ENCODE measurements at regions not wholly inside any gene's neighbourhood (a gene's known extent, or its start where the extent isn't known, plus 50 kb on each side); places are given as distances from the start of the nearest gene placed in this dataset.

- TF ChIP-seq ZBTB34 (CRISPR knock-in tag; IDR thresholded peaks at IDR 0.05): no peak
- TF ChIP-seq POLR2B (IDR thresholded peaks at IDR 0.05; ENCODE audit: low read depth, partially characterized antibody): no peak
Measured at GRCh38 chr3:24645047-24645446, 150.4 kb upstream of the THRB start (continued).

- Histone ChIP-seq H3K79me2 (ENCODE audit: control insufficient read depth, insufficient read depth, low read length) (no peaks in the 10 kb centered on the region), H3K9ac (ENCODE audit: insufficient read depth in 1 of 2, low read depth in 2 of 2, low read length in 2 of 2) (no peak overlapping the region), H4K20me1 (replicated peaks; ENCODE audit: control insufficient read depth, insufficient read depth, low read length) (no peaks in the 10 kb centered on the region), H3K36me3 (ENCODE audit: control insufficient read depth, insufficient read depth, low read length) (no peaks in the 10 kb centered on the region), H3K27ac (ENCODE audit: extremely low read depth, low read depth, low read length) (no peak overlapping the region), H3K4me3 (no peak overlapping the region), H3K9me1 (ENCODE audit: control insufficient read depth, insufficient read depth, low read length) (no peaks in the 10 kb centered on the region), H2AFZ (ENCODE audit: low read depth, low read length) (no peak overlapping the region), H3K4me1 (replicated peaks in 1 of 2; ENCODE audit: control insufficient read depth in 2 of 2, insufficient read depth in 2 of 2, low read length in 2 of 2) (peaks cover 0 to 4% of the 10 kb centered on the region in 2 experiments; a peak in 1 of 5 replicates), H3K27me3 (ENCODE audit: control insufficient read depth in 2 of 2, insufficient read depth in 2 of 2, low read length in 2 of 2) (0 out of 5 replicates have a peak, but pooled peaks cover 0 to 7% of the 10 kb centered on the region in 2 experiments), H3K9me3 (replicated peaks; ENCODE audit: control insufficient read depth, insufficient read depth, low read depth, low read length) (no peaks in the 10 kb centered on the region), H3K4me2 (ENCODE audit: insufficient read depth, low read length) (no peak overlapping the region)
- TF ChIP-seq ETV5 (CRISPR knock-in tag; IDR thresholded peaks at IDR 0.05; ENCODE audit: low read depth) (no peak), NFE2 (IDR thresholded peaks at IDR 0.05; ENCODE audit: low read depth) (no peak), TGIF2 (CRISPR knock-in tag; IDR thresholded peaks at IDR 0.05) (no peak), FIP1L1 (IDR thresholded peaks at IDR 0.05; ENCODE audit: low read depth, low read length, poor library complexity, severe bottlenecking) (no peak), XRCC4 (IDR thresholded peaks at IDR 0.05; ENCODE audit: extremely low read depth, insufficient read depth, insufficient read length) (no peak), BCOR (IDR thresholded peaks at IDR 0.05) (no peak), RAD21 (CRISPR knock-in tag; conservative IDR thresholded peaks at IDR 0.05 in 1 of 2, IDR thresholded peaks at IDR 0.05 in 1 of 2) (no peak), HDAC2 (IDR thresholded peaks at IDR 0.05) (no peak), NFATC3 (IDR thresholded peaks at IDR 0.05) (no peak), CBX8 (IDR thresholded peaks at IDR 0.05; ENCODE audit: borderline replicate concordance, extremely low read depth, low read depth, low read length, poor library complexity, severe bottlenecking) (no peak), ZNF740 (CRISPR knock-in tag; IDR thresholded peaks at IDR 0.05) (no peak), ZNF740 (tag; IDR thresholded peaks at IDR 0.05) (no peak), GTF2F1 (IDR thresholded peaks at IDR 0.05; ENCODE audit: low read depth, low read length) (no peak), ZNF41 (CRISPR knock-in tag; conservative IDR thresholded peaks at IDR 0.05) (no peak)
- in situ Hi-C loops (cut with MboI): no loop called here
- intact Hi-C loops (cut with micrococcal nuclease): loop anchor here (10.0 kb wide), 2 partner anchors 122 to 282 kb away; no protein-coding TSS in a partner anchor
- POLR2A ChIA-PET: no interaction called here
- CTCF ChIA-PET (ENCODE audit: low intra/inter-chr PET ratio): no interaction called here
- BruUV-seq (replicated peaks): no TSS peak
- no peak for DNase-seq (ENCODE audit: extremely low read depth in 1 of 4, low spot score in 3 of 4)
- ATAC-seq: no peak
- WGBS (ENCODE audit: insufficient coverage, low coverage, missing lambda C conversion rate): 3% methylated on average over 2 of the region's 2 CpGs
- no peak for FAIRE-seq
Measured at GRCh38 chr3:24646790-24647189, 152.1 kb upstream of the THRB start.

Measured in K562 (cell line).